Islet of Langerhans (tissue), 1 donor: ENCODE measurements at regions not wholly inside any gene's neighbourhood (a gene's known extent, or its start where the extent isn't known, plus 50 kb on each side); places are given as distances from the start of the nearest gene placed in this dataset.
"Not testable (repeated sequence)": the region's sequence is repeated elsewhere in the genome, so short reads cannot be mapped to it uniquely, and the experiment has no call there.

Source experiments
- FAIRE-seq: peaks from one replicate; lab custom pipeline; 2011; peaks lifted over from hg19 to GRCh38; lab: Jason Lieb, UNC

DNA sequence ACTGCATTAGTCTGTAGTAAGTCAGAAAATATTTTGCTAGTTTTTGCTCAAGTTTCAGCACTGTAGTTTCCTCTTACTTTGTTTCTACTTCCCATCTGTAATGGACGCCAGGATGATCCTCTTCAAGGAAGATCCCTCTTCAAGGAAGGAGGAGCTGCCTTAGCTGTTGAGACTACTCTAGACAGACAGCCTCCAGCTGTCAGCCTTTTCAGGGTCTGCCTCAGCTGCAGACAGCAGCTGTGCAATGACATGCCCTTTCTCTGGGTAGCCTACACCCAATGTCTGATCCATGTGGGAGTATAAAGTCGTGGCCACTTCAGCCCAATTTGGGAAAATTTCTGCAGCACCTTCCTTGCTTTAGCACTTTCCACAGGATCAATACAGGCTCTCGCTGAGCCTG is 281.0 kb upstream of the MAOA start:
- FAIRE-seq = no peak

DNA sequence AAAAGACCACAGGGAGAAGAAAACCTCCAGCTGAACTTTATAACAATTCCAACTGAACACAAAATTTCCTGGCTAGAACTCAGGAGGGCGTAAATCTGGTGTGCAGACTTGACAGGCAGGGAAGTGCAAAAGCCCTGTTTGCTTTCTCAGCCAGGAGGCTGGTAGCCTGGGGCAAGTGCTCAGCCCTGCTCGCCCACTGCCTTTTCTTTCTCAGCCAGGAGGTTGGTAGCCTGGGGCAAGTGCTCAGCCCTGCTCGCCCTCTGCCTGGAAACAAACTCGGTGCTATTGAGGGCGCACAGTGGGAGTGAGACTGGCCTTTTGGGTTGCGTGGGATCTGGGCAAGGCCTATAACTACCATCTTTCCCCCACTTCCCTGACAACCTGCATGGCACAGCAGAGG is 275.4 kb upstream of the MAOA start:
- no peak for FAIRE-seq

DNA sequence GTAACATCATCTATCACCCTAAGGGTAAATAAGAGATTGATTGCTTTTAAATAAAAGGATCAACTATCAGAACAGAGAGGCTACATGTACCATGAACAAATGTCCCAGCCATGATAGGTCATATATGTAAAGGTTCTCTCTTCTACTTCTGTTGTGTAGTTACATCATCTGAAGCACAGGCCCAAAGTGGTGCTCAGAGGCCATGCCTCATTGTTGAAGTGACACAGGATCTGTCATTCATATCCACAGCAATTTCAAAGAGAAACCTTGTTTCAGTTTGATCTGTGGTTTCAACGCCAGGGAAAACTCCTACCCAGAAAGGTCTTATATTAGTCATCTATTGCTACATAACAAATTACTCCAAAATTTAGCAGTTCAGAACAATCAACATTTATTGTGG is 269.2 kb upstream of the MAOA start:
- FAIRE-seq = no peak

- FAIRE-seq = no peak
Measured at GRCh38 chrX:43405191-43405590, 250.9 kb upstream of the MAOA start.

DNA sequence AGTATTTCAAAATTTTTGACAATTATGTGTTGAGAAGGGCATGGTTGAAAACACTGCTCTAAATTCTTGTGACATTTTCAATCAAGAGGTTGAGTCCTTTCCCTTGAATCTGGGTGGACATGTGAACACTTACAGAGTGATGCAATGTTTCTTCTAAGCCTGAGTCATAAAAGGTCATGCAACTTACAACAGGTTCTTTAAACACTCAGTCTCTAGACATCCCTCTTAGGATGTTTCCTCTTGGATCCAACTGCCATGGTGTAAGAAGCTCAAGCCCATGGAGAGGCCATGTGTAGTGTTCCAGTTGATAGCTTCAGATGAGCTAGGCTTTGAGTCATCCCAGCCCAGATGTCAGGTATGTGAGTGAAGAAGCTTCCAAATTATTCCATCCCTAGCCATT is 232.2 kb upstream of the MAOA start:
- no peak for FAIRE-seq

DNA sequence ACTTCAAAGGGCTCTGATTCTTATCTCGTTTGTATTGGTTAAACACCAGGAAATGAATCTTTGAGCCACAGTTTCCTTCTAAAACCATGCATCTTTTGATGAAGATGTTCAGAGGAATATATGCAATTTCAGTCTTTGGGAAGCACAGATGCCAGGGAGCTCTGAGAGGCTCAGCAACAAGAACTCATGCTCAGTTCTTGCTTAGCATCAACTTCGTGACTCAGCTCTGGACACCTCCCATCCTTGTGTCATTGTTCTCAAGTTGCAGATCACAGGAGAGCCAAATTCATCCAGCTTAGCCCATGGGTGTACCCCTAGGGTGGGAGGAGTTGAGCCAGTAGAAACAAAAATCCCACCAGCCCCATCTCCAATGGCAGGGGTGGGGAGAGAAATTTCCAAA is 219.6 kb upstream of the MAOA start:
- no peak for FAIRE-seq

DNA sequence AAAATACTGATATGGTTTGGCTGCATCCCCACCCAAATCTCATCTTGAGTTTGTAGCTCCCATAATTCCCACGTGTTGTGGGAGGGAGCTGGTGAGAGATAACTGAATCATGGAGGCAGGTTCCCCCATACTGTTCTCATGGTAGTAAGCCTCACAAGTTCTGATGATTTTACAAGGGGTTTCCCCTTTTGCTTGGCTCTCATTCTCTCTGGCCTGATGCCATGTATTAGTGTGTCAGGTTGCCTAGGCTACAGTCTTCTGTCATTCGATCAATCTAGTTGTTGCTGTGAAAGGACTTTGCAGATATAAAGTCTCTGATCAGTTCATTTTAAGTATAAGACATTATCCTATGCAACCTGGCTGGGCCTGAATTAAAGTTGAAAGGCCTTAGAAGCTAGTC is 209.3 kb upstream of the MAOA start:
- no peak for FAIRE-seq

- FAIRE-seq = no peak
Measured at GRCh38 chrX:43448688-43449087, 207.4 kb upstream of the MAOA start.

GRCh38 chrX:43450355-43450754 is 205.7 kb upstream of the MAOA start:
- no peak for FAIRE-seq

DNA sequence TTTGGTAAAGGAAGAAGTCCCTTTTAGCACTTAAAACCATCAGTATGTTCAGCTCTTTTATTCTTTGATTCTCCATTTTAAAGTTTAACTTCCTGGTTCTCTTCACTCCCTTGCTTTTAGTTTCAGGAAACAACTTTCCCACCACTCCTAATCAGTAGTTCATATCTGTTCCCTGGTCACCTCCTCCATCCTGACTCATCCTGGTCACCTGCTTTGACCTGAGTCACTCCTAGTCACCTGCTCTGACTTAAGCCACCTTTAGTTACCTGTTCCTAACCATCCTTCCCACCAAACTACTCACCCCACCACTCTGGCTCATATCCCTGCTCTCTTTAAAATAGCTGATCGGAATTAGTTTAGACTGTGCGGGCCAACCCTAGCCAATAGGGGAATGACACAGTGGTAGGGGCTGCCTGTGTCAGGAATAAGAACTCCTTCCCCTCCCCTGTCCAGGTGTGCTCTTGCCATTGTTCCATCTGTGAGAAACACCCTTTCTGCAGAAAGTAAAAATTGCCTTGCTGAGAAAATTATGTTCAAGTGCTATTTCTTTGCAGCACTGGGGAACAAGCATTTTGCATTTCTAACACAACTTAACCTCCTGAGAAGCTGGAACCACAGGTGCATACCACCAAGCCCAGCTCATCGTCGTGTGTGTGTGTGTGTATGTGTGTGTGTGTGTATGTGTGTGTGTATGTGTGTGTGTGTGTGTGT is 204.0 kb upstream of the MAOA start:
- not testable (repeated sequence) for FAIRE-seq

DNA sequence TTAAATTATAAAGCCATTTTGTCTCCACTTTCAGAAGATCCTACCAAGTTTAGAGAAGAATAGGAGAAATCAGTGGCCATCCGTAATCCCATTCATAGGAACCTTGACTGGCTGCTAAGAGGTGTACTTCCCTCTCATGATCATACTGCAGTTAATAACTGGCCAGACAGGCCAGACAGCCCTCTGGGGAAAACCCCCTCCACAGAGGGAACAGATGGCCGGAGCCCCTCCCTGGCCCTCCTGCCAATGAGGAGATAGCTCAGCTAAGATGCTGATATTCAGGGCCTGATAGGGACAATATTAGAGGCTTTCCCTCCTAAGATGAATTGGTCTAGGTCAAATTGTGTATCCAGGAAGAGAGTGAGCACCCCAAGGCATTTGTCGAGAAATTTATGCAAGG is 200.0 kb upstream of the MAOA start:
- FAIRE-seq = no peak

- no peak for FAIRE-seq
Measured at GRCh38 chrX:43456906-43457305, 199.2 kb upstream of the MAOA start.

GRCh38 chrX:43467608-43468234 is 188.4 kb upstream of the MAOA start:
- FAIRE-seq = no peak

- no peak for FAIRE-seq
Measured at GRCh38 chrX:43469391-43470054, 186.6 kb upstream of the MAOA start.

- FAIRE-seq = peak; percentile 49
Measured at GRCh38 chrX:43474321-43474720, 181.8 kb upstream of the MAOA start.

DNA sequence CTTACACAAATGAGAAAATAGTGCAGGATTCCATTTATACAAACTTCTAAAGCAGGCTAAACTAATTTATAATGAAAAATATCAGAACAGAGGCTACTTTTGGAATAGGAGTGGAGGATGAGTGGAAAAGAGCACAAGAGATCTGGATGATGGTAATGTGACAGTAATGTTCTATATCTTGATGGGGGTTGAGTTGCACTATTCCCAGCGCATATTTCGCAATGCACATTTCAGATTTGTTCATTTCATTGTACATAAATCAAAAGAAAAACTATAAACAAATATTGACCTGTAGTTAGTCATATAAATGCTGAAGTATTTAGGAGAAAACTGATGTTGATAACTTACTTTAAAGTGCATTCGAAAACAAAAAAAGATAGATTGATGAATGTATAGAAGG is 177.0 kb upstream of the MAOA start:
- no peak for FAIRE-seq

DNA sequence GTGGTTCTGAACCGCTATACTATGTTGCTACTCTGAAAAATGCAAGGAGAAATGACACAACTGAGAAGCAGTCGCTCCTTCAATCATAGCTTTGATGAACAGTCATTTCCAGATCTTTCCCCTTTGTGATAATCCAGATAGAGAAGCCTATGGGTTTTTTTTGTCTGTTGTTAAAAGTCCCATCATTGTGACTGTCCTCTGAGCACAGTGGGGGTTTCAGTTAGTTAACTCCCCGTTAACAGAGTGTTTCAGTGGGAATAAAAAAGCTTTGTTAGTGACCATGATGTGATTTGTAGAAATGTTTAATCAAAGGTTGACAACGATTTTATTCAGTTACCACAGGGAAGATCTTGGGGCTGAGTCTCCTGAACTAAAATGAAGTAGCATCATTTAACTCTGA is 176.2 kb upstream of the MAOA start:
- FAIRE-seq = no peak

DNA sequence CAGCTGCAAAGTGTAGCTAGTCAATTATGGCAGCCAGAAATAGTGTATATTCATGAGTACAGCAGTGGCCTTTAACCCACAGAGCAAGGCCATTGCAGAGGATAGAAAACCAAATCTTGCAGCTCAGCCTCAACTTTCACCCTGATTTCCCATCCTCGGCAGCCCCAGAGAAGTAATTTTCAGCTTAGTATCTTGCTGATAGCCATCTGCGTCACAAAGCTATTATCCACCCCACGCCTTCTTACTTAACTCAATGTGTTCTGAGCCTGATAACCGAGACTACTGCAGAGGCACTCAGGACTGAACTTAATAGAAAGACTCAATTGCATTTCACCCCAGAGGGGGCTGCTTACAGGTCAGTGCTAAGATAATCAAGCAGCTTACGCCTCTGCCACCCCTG is 174.5 kb upstream of the MAOA start:
- FAIRE-seq = no peak

GRCh38 chrX:43493756-43494155 is 162.3 kb upstream of the MAOA start:
- no peak for FAIRE-seq

GRCh38 chrX:43500246-43500645 is 155.9 kb upstream of the MAOA start:
- FAIRE-seq = no peak

GRCh38 chrX:43500996-43501694 is 155.0 kb upstream of the MAOA start:
- FAIRE-seq = no peak

DNA sequence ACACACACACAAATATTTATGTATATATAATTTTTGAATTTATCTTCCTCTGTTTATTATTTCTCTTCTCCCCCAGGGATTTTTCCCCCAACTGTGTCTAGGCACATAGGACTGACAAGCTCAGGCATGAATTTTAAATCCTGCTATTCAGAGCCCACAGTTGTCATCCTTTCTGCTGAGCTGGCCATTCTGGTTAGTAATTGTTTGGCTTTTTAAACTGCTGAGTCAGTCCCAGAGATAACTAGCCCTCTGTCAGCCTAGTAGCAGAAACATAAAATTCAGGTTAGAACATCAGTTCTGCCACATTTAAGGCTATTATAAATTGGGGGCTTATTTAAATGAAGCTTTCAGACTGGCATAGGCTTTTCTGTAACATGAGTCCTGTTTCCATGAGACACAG is 151.7 kb upstream of the MAOA start:
- peak; percentile 88 for FAIRE-seq

GRCh38 chrX:43505769-43506168 is 150.3 kb upstream of the MAOA start:
- no peak for FAIRE-seq
